ENCODE measurements at regions not wholly inside any gene's neighbourhood (a gene's known extent, or its start where the extent isn't known, plus 50 kb on each side); places are given as distances from the start of the nearest gene placed in this dataset.

DNA sequence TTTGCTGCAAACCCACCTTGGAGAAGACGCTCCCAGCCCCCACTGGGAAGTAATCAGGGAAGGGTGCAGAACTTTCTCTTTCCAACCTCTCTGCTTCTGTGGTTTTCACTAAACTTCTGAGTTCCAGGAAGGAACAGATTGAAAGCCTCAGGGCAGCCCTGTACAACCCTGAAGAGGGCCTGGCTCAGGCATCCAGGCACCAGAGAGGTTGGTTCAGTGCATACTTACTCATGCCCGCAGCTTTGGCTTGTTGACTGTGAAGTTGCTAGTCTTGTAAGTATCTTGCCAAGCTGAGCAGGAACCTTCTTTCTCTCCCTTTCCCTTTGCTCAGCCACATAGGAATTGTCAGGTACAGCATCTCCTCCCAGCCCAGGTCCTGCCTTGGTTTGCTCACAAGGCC, 272.2 kb upstream of the FOXQ1 start:
- no peak for TF ChIP-seq POLR2A (IDR thresholded peaks at IDR 0.05)
- TF ChIP-seq, protein P1, sequence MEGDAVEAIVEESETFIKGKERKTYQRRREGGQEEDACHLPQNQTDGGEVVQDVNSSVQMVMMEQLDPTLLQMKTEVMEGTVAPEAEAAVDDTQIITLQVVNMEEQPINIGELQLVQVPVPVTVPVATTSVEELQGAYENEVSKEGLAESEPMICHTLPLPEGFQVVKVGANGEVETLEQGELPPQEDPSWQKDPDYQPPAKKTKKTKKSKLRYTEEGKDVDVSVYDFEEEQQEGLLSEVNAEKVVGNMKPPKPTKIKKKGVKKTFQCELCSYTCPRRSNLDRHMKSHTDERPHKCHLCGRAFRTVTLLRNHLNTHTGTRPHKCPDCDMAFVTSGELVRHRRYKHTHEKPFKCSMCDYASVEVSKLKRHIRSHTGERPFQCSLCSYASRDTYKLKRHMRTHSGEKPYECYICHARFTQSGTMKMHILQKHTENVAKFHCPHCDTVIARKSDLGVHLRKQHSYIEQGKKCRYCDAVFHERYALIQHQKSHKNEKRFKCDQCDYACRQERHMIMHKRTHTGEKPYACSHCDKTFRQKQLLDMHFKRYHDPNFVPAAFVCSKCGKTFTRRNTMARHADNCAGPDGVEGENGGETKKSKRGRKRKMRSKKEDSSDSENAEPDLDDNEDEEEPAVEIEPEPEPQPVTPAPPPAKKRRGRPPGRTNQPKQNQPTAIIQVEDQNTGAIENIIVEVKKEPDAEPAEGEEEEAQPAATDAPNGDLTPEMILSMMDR (IDR thresholded peaks at IDR 0.05), result no peak
